D341Med (cell line): ENCODE measurements at regions not wholly inside any gene's neighbourhood (a gene's known extent, or its start where the extent isn't known, plus 50 kb on each side); places are given as distances from the start of the nearest gene placed in this dataset.

Source experiments
- DNase-seq: peaks from one replicate; pipeline ENCODE4 v3.0.0; 2012; ENCODE audit warnings: low spot score

- DNase-seq, result no peak
Observed at GRCh38 chr20:24796236-24796635, 152.8 kb upstream of the CST7 start.

- DNase-seq, result no peak
Observed at GRCh38 chr20:24797113-24797512, 152.0 kb upstream of the CST7 start.

GRCh38 chr20:24797745-24798655, 151.1 kb upstream of the CST7 start:
- DNase-seq, result no peak

- DNase-seq, result no peak
Observed at GRCh38 chr20:24798930-24799705, 150.0 kb upstream of the CST7 start.

- no peak for DNase-seq
Observed at GRCh38 chr20:24799971-24800580, 149.0 kb upstream of the CST7 start.

GRCh38 chr20:24802286-24802820, 146.7 kb upstream of the CST7 start:
- no peak for DNase-seq

GRCh38 chr20:24804481-24805206, 144.4 kb upstream of the CST7 start:
- no peak for DNase-seq

GRCh38 chr20:24805456-24806238, 143.4 kb upstream of the CST7 start:
- DNase-seq, result no peak

- no peak for DNase-seq
Observed at GRCh38 chr20:24806705-24807676, 142.1 kb upstream of the CST7 start.

GRCh38 chr20:24808616-24809015, 140.5 kb upstream of the CST7 start:
- DNase-seq, result no peak

GRCh38 chr20:24809606-24810005, 139.5 kb upstream of the CST7 start:
- no peak for DNase-seq

- no peak for DNase-seq
Observed at GRCh38 chr20:24810676-24811407, 138.2 kb upstream of the CST7 start.

- DNase-seq, result no peak
Observed at GRCh38 chr20:24812373-24812772, 136.7 kb upstream of the CST7 start.

GRCh38 chr20:24813080-24813479, 136.0 kb upstream of the CST7 start:
- DNase-seq, result no peak

- DNase-seq, result no peak
Observed at GRCh38 chr20:24813496-24813895, 135.6 kb upstream of the CST7 start.

GRCh38 chr20:24813936-24814335, 135.1 kb upstream of the CST7 start:
- no peak for DNase-seq

GRCh38 chr20:24814556-24815195, 134.4 kb upstream of the CST7 start:
- DNase-seq, result no peak

- no peak for DNase-seq
Observed at GRCh38 chr20:24815196-24815815, 133.8 kb upstream of the CST7 start.
